Kidney epithelial cell (primary cell): ENCODE measurements at regions not wholly inside any gene's neighbourhood (a gene's known extent, or its start where the extent isn't known, plus 50 kb on each side); places are given as distances from the start of the nearest gene placed in this dataset.

Experiments
- DNase-seq: peaks from one replicate; pipeline ENCODE4 v3.0.0-alpha.2; 2010; ENCODE audit warnings: low read depth
- H3K27me3 ChIP-seq: 2 replicates; pipeline ENCODE4 v1.6.0; 2011; ENCODE audit warnings: low read length; ENCODE audit not compliant: control insufficient read depth, insufficient read depth
- H3K36me3 ChIP-seq: 2 replicates; pipeline ENCODE4 v1.5.1; 2011; ENCODE audit warnings: low read length; ENCODE audit not compliant: control insufficient read depth, insufficient read depth
- H3K4me3 ChIP-seq: 2 replicates; pipeline ENCODE4 v1.5.1; 2011; ENCODE audit warnings: low read depth, mild to moderate bottlenecking, control low read depth, low read length
- TF ChIP-seq, protein P1 (sequence below): IDR thresholded peaks from 2 replicates; pipeline ENCODE4 v1.5.1; 2011; ENCODE audit warnings: mild to moderate bottlenecking, moderate library complexity, low read length, control low read depth, inconsistent platforms; ENCODE audit not compliant: insufficient read depth, poor library complexity, severe bottlenecking

DNA sequence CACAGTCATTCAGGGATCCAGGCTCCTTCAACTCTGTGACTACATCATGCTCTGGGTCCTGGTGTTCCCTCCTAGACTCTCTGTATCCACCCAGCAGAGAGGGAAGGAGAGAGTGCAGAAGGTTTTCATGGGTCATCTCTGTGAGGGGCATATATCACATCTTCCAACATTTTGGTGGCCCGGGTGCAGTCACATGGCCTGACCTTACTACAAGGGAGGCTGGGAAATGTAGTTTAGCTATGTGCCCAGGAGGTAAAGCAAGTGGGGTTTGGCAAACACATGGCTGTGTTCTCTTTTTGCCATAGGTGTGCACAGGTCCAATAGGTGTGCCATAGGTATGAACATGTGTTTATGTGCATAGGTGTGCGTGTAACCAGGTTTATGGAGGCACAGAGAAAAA is 222.2 kb upstream of the EEF2KMT start:
- no peak for DNase-seq
- no peak overlapping the region for H3K4me3 ChIP-seq
- H3K27me3 ChIP-seq = no peaks in the 10 kb centered on the region
- no peaks in the 10 kb centered on the region for H3K36me3 ChIP-seq
- TF ChIP-seq, protein P1, sequence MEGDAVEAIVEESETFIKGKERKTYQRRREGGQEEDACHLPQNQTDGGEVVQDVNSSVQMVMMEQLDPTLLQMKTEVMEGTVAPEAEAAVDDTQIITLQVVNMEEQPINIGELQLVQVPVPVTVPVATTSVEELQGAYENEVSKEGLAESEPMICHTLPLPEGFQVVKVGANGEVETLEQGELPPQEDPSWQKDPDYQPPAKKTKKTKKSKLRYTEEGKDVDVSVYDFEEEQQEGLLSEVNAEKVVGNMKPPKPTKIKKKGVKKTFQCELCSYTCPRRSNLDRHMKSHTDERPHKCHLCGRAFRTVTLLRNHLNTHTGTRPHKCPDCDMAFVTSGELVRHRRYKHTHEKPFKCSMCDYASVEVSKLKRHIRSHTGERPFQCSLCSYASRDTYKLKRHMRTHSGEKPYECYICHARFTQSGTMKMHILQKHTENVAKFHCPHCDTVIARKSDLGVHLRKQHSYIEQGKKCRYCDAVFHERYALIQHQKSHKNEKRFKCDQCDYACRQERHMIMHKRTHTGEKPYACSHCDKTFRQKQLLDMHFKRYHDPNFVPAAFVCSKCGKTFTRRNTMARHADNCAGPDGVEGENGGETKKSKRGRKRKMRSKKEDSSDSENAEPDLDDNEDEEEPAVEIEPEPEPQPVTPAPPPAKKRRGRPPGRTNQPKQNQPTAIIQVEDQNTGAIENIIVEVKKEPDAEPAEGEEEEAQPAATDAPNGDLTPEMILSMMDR = no peak

DNA sequence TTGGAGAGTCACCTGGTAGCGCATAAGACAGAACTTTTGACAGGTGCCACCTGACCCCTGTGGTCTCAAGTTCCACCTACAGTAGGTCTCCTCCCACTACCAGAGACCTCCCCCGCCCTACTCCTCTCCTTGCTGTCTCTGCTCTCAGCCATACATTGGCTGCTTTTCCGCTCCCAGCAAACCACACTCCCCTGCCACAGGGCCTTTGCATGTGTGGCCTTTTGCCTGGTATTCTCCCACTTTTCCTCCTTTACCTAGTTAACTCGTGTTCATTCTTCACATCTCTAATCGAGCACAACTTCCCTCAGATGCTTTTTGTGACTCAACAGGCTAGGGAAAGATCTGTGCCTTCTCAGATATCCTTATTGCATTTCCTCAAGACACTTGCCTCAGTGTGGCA is 218.3 kb upstream of the EEF2KMT start:
- no peaks in the 10 kb centered on the region for H3K36me3 ChIP-seq
- DNase-seq = no peak
- TF ChIP-seq, protein P1 = no peak
- H3K27me3 ChIP-seq = no peaks in the 10 kb centered on the region
- no peak overlapping the region for H3K4me3 ChIP-seq

DNA sequence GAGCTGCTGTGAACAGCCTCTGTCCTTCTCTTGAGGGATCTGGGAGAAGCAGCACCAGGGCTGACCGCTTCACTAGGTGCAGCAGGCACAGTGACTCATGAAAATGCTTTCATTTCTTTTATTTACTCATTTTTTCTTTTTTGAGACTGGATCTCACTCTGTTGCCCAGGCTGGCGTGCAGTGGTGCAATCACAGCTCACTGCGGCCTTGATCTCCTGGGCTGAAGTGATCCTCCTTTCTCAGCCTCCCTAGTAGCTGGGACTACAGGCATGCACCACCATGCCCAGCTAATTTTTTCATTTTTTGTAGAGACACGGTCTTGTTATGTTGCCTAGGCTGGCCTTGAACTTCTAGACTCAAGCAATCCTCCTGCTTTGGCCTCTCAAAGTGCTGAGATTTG is 216.8 kb upstream of the EEF2KMT start:
- no peak for DNase-seq
- Histone ChIP-seq H3K4me3 (no peak overlapping the region), H3K36me3 (no peaks in the 10 kb centered on the region), H3K27me3 (no peaks in the 10 kb centered on the region)
- TF ChIP-seq, protein P1 = no peak

DNA sequence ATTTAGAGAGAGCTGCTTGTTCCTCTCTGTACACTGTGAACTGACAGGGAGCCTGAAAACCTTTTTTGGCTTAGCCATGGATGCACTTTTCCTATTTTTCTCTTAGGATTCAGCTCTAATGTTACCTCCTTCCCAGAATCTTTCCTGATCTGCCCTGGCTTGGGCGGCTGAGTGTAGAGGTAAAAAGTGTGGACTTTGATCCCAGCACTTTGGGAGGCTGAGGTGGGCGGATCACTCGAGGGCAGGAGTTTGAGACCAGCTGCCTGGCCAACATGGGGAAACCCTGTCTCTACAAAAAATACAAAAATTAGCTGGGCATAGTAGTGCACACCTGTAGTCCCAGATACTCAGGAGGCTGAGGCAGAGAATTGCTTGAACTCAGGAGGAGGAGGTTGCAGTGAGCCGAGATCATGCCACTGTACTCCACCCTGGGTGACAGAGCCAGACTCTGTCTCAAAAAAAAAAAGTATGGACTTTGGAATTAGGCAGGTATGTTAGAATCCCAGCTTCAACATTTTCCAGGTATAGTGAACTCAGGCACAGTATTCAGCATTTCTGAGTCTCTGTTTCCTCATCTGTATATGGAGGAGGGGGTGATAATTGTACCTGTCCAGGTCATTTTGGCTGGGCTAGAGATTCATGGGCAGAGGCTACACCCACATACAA is 212.5 kb upstream of the EEF2KMT start:
- Histone ChIP-seq H3K36me3 (no peaks in the 10 kb centered on the region), H3K4me3 (no peak overlapping the region), H3K27me3 (no peaks in the 10 kb centered on the region)
- DNase-seq = no peak
- TF ChIP-seq, protein P1 = no peak

DNA sequence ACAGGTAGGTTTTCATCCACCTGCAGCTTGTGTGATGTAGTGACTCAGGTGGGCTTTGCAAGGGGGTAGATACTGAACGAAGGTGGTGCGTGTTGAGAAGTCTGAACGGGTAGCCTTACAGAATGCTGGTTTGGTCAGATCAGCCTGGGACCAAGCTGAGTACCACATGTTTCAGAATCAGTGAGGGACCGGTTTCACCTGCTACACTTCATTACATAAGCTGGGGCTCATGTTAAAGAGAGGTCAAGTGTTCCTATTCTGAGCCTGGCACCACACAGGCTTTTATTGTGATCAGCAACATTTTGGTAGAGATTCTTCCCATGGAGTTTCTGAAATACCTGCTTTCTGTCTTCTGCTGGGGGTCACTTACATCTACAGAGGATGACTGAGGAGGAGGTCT is 207.4 kb upstream of the EEF2KMT start:
- no peak overlapping the region for H3K4me3 ChIP-seq
- DNase-seq = no peak
- H3K36me3 ChIP-seq = no peaks in the 10 kb centered on the region
- TF ChIP-seq, protein P1 = no peak
- no peaks in the 10 kb centered on the region for H3K27me3 ChIP-seq
